ENCODE measurements at regions not wholly inside any gene's neighbourhood (a gene's known extent, or its start where the extent isn't known, plus 50 kb on each side); places are given as distances from the start of the nearest gene placed in this dataset.

GRCh38 chr4:71132486-71132885 lies 139.0 kb downstream of the DCK start:
- TF ChIP-seq, protein P1, sequence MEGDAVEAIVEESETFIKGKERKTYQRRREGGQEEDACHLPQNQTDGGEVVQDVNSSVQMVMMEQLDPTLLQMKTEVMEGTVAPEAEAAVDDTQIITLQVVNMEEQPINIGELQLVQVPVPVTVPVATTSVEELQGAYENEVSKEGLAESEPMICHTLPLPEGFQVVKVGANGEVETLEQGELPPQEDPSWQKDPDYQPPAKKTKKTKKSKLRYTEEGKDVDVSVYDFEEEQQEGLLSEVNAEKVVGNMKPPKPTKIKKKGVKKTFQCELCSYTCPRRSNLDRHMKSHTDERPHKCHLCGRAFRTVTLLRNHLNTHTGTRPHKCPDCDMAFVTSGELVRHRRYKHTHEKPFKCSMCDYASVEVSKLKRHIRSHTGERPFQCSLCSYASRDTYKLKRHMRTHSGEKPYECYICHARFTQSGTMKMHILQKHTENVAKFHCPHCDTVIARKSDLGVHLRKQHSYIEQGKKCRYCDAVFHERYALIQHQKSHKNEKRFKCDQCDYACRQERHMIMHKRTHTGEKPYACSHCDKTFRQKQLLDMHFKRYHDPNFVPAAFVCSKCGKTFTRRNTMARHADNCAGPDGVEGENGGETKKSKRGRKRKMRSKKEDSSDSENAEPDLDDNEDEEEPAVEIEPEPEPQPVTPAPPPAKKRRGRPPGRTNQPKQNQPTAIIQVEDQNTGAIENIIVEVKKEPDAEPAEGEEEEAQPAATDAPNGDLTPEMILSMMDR (IDR thresholded peaks at IDR 0.05; ENCODE audit: borderline replicate concordance, control extremely low read depth, extremely low read depth, insufficient read depth, missing control alignments), result no peak
- DNase-seq (ENCODE audit: low spot score), result no peak
- in situ Hi-C loops (cut with MboI; ENCODE audit: low sequenced_read_pairs, unreplicated experiment), result no loop called here

DNA sequence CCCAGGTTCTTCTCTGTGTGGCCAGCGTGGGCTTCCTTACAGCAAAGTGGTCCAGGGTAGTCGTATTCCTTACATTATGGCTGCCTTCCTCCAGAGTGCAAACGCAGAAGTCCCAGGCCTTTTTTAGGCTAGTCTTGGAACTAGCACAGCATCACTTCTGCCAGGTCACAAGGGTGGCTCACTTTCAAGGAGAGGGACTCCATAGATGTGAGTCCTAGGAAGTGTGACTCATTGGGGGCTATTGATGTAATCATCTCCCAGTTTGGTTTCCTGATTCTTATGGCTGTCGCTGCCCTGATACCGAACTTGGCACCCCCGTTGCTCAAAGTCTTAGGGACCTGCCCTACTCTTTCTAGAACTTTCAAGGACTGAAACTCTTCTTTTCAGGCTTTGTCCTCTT lies 140.0 kb downstream of the DCK start:
- in situ Hi-C loops (cut with MboI; ENCODE audit: low sequenced_read_pairs, unreplicated experiment), result no loop called here
- no peak for DNase-seq (ENCODE audit: low spot score)
- TF ChIP-seq, protein P1 (IDR thresholded peaks at IDR 0.05; ENCODE audit: borderline replicate concordance, control extremely low read depth, extremely low read depth, insufficient read depth, missing control alignments), result no peak

DNA sequence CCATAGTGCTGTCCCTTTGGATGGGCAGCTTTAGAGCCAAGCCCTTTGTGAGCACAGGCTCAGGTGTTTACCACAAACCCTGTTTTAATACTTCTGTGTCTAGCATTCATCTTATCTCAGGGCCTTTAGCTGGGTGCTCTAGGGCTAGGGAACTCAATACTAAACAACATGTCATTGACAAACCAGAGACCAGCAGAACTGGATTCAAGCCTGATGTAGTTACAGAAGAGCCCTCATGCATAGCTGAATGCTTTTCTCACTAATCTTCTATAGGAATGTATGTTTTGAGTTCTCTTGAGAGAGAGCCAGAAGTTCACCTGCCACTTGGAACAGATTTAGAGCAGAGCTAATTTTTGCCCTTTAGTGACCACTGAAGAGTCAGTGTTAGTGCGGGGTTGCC lies 142.6 kb downstream of the DCK start:
- in situ Hi-C loops (cut with MboI; ENCODE audit: low sequenced_read_pairs, unreplicated experiment), result no loop called here
- DNase-seq (ENCODE audit: low spot score), result no peak
- TF ChIP-seq, protein P1 (IDR thresholded peaks at IDR 0.05; ENCODE audit: borderline replicate concordance, control extremely low read depth, extremely low read depth, insufficient read depth, missing control alignments), result no peak

GRCh38 chr4:71138007-71138615 lies 144.7 kb downstream of the DCK start:
- in situ Hi-C loops (cut with MboI; ENCODE audit: low sequenced_read_pairs, unreplicated experiment), result no loop called here
- DNase-seq (ENCODE audit: low spot score), result no peak
- TF ChIP-seq, protein P1 (IDR thresholded peaks at IDR 0.05; ENCODE audit: borderline replicate concordance, control extremely low read depth, extremely low read depth, insufficient read depth, missing control alignments), result no peak

GRCh38 chr4:71140563-71140962 lies 147.1 kb downstream of the DCK start:
- TF ChIP-seq, protein P1 (IDR thresholded peaks at IDR 0.05; ENCODE audit: borderline replicate concordance, control extremely low read depth, extremely low read depth, insufficient read depth, missing control alignments), result no peak
- DNase-seq (ENCODE audit: low spot score), result no peak
- in situ Hi-C loops (cut with MboI; ENCODE audit: low sequenced_read_pairs, unreplicated experiment), result no loop called here

- TF ChIP-seq, protein P1 (IDR thresholded peaks at IDR 0.05; ENCODE audit: borderline replicate concordance, control extremely low read depth, extremely low read depth, insufficient read depth, missing control alignments), result no peak
- in situ Hi-C loops (cut with MboI; ENCODE audit: low sequenced_read_pairs, unreplicated experiment), result no loop called here
- DNase-seq (ENCODE audit: low spot score), result peak; percentile 32
Measured at GRCh38 chr4:71141125-71141524, 147.7 kb downstream of the DCK start.
